ENCODE measurements at regions not wholly inside any gene's neighbourhood (a gene's known extent, or its start where the extent isn't known, plus 50 kb on each side); places are given as distances from the start of the nearest gene placed in this dataset.

- TF ChIP-seq CTCF (IDR thresholded peaks at IDR 0.05), result no peak
- no peak for TF ChIP-seq POLR2A (IDR thresholded peaks at IDR 0.05)
Measured at GRCh38 chr7:68865351-68866199, 732.7 kb upstream of the AUTS2 start.
